Astrocyte (in vitro differentiated cells and primary cell): ENCODE measurements at regions not wholly inside any gene's neighbourhood (a gene's known extent, or its start where the extent isn't known, plus 50 kb on each side); places are given as distances from the start of the nearest gene placed in this dataset.
A peak's percentile ranks its signal among the peaks of the same experiment; 100 is the strongest.

Experiments
- DNase-seq: peaks from one replicate; pipeline ENCODE4 v3.0.0-alpha.2; 2010; ENCODE audit warnings: low read depth
- FAIRE-seq: peaks from 2 replicates; lab custom pipeline; 2011; peaks lifted over from hg19 to GRCh38; lab: Jason Lieb, UNC
- H2AFZ ChIP-seq: 2 replicates; pipeline ENCODE4 v1.6.0; 2012; ENCODE audit warnings: low read depth, low read length, inconsistent platforms
- H3K27ac ChIP-seq: 2 replicates; pipeline ENCODE4 v1.5.1; 2011; ENCODE audit warnings: low read depth, low read length, inconsistent platforms
- H3K27me3 ChIP-seq: 2 replicates; pipeline ENCODE4 v1.6.0; 2011; ENCODE audit warnings: low read length, inconsistent platforms; ENCODE audit not compliant: insufficient read depth
- H3K36me3 ChIP-seq: 2 replicates; pipeline ENCODE4 v1.5.1; 2011; ENCODE audit warnings: low read length, inconsistent platforms; ENCODE audit not compliant: insufficient read depth
- H3K4me1 ChIP-seq: 2 replicates; pipeline ENCODE4 v1.5.1; 2011; ENCODE audit warnings: low read length, inconsistent platforms; ENCODE audit not compliant: insufficient read depth
- H3K4me2 ChIP-seq: 2 replicates; pipeline ENCODE4 v1.6.0; 2012; ENCODE audit warnings: low read length, inconsistent platforms
- H3K4me3 ChIP-seq: 2 replicates; pipeline ENCODE4 v1.5.1; 2011; ENCODE audit warnings: low read depth, mild to moderate bottlenecking, low read length, inconsistent platforms; ENCODE audit not compliant: insufficient read depth
- H3K79me2 ChIP-seq: 2 replicates; pipeline ENCODE4 v1.6.0; 2012; ENCODE audit warnings: mild to moderate bottlenecking, low read length, inconsistent platforms; ENCODE audit not compliant: insufficient read depth
- H3K9ac ChIP-seq: 2 replicates; pipeline ENCODE4 v1.6.0; 2012; ENCODE audit warnings: mild to moderate bottlenecking, low read length, inconsistent platforms
- H3K9me3 ChIP-seq: 2 replicates; pipeline ENCODE4 v1.5.1; 2012; ENCODE audit warnings: low read depth, mild to moderate bottlenecking, low read length, inconsistent platforms; ENCODE audit not compliant: insufficient read depth
- H4K20me1 ChIP-seq: 2 replicates; pipeline ENCODE4 v1.6.0; 2012; ENCODE audit warnings: low read length, inconsistent platforms; ENCODE audit not compliant: insufficient read depth
- H3K27ac Mint-ChIP-seq: one replicate; pipeline ENCODE4 v1.8.0; 2021; ENCODE audit warnings: mild to moderate bottlenecking, mixed read lengths; ENCODE audit not compliant: unreplicated experiment
- H3K27me3 Mint-ChIP-seq: one replicate; pipeline ENCODE4 v1.8.0; 2021; ENCODE audit warnings: low read depth, mixed read lengths; ENCODE audit not compliant: unreplicated experiment
- H3K36me3 Mint-ChIP-seq: one replicate; pipeline ENCODE4 v1.8.0; 2021; ENCODE audit warnings: low read depth, mixed read lengths; ENCODE audit not compliant: unreplicated experiment
- H3K4me1 Mint-ChIP-seq: one replicate; pipeline ENCODE4 v1.8.0; 2021; ENCODE audit warnings: low read depth, mixed read lengths; ENCODE audit not compliant: unreplicated experiment
- H3K4me3 Mint-ChIP-seq: one replicate; pipeline ENCODE4 v1.8.0; 2021; ENCODE audit warnings: mild to moderate bottlenecking, moderate library complexity, mixed read lengths; ENCODE audit not compliant: unreplicated experiment
- H3K9me3 Mint-ChIP-seq: one replicate; pipeline ENCODE4 v1.8.0; 2021; ENCODE audit warnings: mild to moderate bottlenecking, mixed read lengths; ENCODE audit not compliant: unreplicated experiment
- EZH2 ChIP-seq: IDR thresholded peaks from 2 replicates; pipeline ENCODE4 v1.6.1; 2012; ENCODE audit warnings: mild to moderate bottlenecking, low read length, inconsistent platforms; ENCODE audit not compliant: insufficient read depth
- TF ChIP-seq, protein P1 (sequence below): IDR thresholded peaks from 2 replicates; pipeline ENCODE4 v1.5.1; 2011; ENCODE audit warnings: low read depth, mild to moderate bottlenecking, inconsistent platforms, low read length, moderate library complexity; ENCODE audit not compliant: insufficient read depth

DNA sequence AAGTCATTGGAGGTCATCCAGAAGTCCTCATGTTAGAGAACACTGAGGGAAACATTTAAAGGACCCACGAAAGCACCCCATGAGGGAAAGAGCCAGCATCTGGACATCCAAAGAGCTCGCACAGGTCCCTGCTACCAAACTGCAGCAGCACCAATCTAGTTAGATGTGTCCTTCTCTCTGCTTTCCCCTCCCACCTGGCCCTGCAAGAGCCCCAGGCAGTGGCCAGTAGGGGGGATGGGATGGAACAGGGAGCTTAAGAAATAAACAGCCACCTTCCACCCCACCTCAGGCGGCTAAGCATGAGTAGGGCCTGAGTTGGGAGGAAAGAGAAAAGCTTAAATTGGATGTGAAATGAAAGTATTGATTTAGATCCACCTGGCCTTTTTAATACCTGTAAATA is 175.9 kb upstream of the KCND3 start:
- H4K20me1 ChIP-seq, result no peaks in the 10 kb centered on the region
- no peak overlapping the region for H3K4me3 ChIP-seq
- H3K9ac ChIP-seq, result no peak overlapping the region
- no peak overlapping the region for H3K27ac ChIP-seq
- no peak overlapping the region for H3K4me3 Mint-ChIP-seq
- H3K4me1 ChIP-seq, result no peaks in the 10 kb centered on the region
- DNase-seq (no peak), FAIRE-seq (no peak)
- H3K4me2 ChIP-seq, result no peak overlapping the region
- no peak overlapping the region for H2AFZ ChIP-seq
- peaks cover 3% of the 10 kb centered on the region for H3K9me3 ChIP-seq
- no peaks in the 10 kb centered on the region for H3K79me2 ChIP-seq
- H3K36me3 Mint-ChIP-seq, result no peaks in the 10 kb centered on the region
- H3K36me3 ChIP-seq, result no peaks in the 10 kb centered on the region
- no peaks in the 10 kb centered on the region for H3K4me1 Mint-ChIP-seq
- H3K27me3 ChIP-seq, result no peaks in the 10 kb centered on the region
- no peak for TF ChIP-seq EZH2
- TF ChIP-seq, protein P1, sequence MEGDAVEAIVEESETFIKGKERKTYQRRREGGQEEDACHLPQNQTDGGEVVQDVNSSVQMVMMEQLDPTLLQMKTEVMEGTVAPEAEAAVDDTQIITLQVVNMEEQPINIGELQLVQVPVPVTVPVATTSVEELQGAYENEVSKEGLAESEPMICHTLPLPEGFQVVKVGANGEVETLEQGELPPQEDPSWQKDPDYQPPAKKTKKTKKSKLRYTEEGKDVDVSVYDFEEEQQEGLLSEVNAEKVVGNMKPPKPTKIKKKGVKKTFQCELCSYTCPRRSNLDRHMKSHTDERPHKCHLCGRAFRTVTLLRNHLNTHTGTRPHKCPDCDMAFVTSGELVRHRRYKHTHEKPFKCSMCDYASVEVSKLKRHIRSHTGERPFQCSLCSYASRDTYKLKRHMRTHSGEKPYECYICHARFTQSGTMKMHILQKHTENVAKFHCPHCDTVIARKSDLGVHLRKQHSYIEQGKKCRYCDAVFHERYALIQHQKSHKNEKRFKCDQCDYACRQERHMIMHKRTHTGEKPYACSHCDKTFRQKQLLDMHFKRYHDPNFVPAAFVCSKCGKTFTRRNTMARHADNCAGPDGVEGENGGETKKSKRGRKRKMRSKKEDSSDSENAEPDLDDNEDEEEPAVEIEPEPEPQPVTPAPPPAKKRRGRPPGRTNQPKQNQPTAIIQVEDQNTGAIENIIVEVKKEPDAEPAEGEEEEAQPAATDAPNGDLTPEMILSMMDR, result no peak
- H3K9me3 Mint-ChIP-seq, result peaks cover 4% of the 10 kb centered on the region
- H3K27ac Mint-ChIP-seq, result no peak overlapping the region
- H3K27me3 Mint-ChIP-seq, result peaks cover 16% of the 10 kb centered on the region

GRCh38 chr1:112169517-112169916 is 180.0 kb upstream of the KCND3 start:
- Mint-ChIP-seq H3K36me3 (no peaks in the 10 kb centered on the region), H3K9me3 (no peaks in the 10 kb centered on the region), H3K4me3 (no peak overlapping the region), H3K27ac (no peak overlapping the region), H3K27me3 (peaks cover 31% of the 10 kb centered on the region), H3K4me1 (no peaks in the 10 kb centered on the region)
- Histone ChIP-seq H3K9me3 (no peaks in the 10 kb centered on the region), H3K27me3 (no peaks in the 10 kb centered on the region), H3K27ac (no peak overlapping the region), H3K4me3 (no peak overlapping the region), H4K20me1 (no peaks in the 10 kb centered on the region), H2AFZ (no peak overlapping the region), H3K79me2 (no peaks in the 10 kb centered on the region), H3K4me1 (no peaks in the 10 kb centered on the region), H3K36me3 (no peaks in the 10 kb centered on the region), H3K4me2 (no peak overlapping the region), H3K9ac (no peak overlapping the region)
- DNase-seq, result no peak
- TF ChIP-seq, protein P1, result no peak
- TF ChIP-seq EZH2, result no peak
- no peak for FAIRE-seq

GRCh38 chr1:112172294-112172882 is 182.9 kb upstream of the KCND3 start:
- Histone ChIP-seq H3K4me1 (no peaks in the 10 kb centered on the region), H4K20me1 (no peaks in the 10 kb centered on the region), H2AFZ (no peak overlapping the region), H3K9ac (no peak overlapping the region), H3K27me3 (no peaks in the 10 kb centered on the region), H3K4me3 (no peak overlapping the region), H3K36me3 (no peaks in the 10 kb centered on the region), H3K27ac (no peak overlapping the region), H3K79me2 (no peaks in the 10 kb centered on the region), H3K9me3 (no peaks in the 10 kb centered on the region), H3K4me2 (no peak overlapping the region)
- Mint-ChIP-seq H3K4me1 (no peaks in the 10 kb centered on the region), H3K36me3 (no peaks in the 10 kb centered on the region), H3K4me3 (no peak overlapping the region), H3K27me3 (peaks cover 49% of the 10 kb centered on the region), H3K9me3 (peaks cover 2% of the 10 kb centered on the region), H3K27ac (no peak overlapping the region)
- TF ChIP-seq, protein P1, result no peak
- no peak for TF ChIP-seq EZH2
- no peak for FAIRE-seq
- DNase-seq, result peak; percentile 10
